ENCODE measurements at regions not wholly inside any gene's neighbourhood (a gene's known extent, or its start where the extent isn't known, plus 50 kb on each side); places are given as distances from the start of the nearest gene placed in this dataset.

GRCh38 chr4:11609751-11610150 lies 181.1 kb upstream of the HS3ST1 start:
- no peak for DNase-seq

GRCh38 chr4:11608992-11609391 lies 180.3 kb upstream of the HS3ST1 start:
- no peak for DNase-seq

DNA sequence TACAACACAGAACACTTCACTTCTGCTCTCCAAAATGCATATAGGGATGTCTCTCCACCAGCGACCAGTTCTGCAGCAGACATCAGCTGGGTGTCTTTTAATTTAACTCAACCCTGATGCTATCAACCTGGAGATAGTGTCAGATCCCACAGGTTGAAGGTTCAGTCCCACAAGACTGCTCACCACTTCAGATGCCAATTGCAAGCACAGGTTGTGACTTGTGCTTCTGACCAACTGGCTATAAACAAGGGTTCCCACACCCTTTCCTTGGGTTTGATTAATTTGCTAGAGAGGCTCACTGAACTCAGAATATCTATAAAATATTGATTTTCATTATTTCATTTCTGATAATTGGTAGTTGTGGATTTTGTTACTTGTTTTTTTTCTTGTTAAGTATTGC lies 177.4 kb upstream of the HS3ST1 start:
- no peak for DNase-seq

DNA sequence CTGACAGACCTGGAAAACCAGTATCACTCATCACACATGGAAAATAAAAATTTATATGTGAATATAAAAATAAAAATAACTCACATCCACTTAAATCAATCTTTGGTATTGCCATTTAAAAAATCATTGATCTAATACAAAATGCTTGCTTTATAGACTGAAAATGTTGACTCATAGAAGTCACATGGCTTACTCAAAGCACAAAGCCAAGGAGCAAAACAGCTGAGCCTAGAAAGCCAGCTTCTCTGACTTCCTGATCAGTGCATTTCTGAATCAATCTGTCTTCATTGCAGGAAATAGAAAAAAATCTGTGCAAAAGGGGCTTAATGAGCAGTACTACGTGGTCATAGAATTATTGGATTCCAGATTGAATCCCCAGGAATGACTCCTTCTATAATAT lies 176.9 kb upstream of the HS3ST1 start:
- no peak for DNase-seq

DNA sequence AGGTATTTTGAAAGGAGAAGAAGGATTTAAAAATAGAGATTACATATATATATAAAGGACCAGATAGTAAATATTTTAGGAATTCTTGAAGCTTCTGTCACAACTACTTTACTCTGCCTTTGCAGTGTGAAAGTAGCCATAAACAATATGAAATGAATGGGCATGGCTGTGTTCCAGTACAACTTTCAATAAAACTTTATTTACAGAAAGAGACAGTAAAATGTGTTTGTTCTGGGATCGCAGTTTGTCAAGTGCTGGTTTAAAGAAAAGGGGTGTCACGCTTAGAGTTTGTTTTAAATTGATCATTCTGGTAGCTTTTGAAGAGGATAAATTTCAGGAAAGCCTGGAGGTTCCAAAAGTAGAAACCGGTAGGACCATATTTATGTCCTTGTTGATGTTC lies 176.1 kb upstream of the HS3ST1 start:
- no peak for DNase-seq

- DNase-seq, result no peak
Observed at GRCh38 chr4:11603591-11604194, 175.0 kb upstream of the HS3ST1 start.

- no peak for DNase-seq
Observed at GRCh38 chr4:11602606-11603340, 174.1 kb upstream of the HS3ST1 start.

DNA sequence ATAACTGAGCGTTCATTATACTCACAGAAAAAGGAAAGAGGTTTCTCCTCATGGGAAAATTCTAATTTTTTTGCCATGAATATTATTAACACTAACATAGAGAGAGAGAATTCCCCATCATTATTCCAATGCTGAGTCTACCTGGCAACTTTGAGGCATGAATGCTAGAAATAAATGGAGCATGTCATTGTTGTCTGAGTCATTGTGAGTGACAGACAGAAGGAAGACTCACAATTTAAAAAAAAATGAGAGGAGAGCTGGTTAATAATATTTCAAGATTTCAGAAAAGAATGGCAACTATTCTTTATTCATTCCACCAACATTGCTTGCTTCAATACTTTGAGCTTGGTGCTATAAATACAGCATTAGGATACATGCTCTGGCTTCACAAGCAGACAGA lies 170.4 kb upstream of the HS3ST1 start:
- DNase-seq, result no peak

- DNase-seq, result no peak
Observed at GRCh38 chr4:11598591-11598990, 169.9 kb upstream of the HS3ST1 start.

GRCh38 chr4:11597506-11597905 lies 168.8 kb upstream of the HS3ST1 start:
- DNase-seq, result no peak

DNA sequence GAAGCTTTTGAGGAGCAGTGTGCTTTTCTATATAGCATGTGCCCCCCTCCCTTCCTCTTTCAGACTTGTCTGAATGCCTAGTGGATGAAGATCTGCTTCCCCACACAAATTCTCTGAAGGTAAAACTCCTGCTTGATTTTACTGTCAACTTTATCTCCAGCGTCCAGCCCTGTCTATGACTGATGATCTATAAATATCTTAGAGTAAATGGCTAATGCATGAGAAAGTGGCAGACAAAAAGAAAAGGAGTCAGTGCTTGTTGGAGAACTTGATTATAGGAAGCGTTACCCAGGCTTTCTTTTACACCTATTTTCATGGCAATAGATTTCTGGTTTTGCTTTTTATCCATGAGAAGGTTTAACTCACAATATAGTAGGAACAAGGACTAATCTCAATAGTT lies 168.3 kb upstream of the HS3ST1 start:
- DNase-seq, result no peak

DNA sequence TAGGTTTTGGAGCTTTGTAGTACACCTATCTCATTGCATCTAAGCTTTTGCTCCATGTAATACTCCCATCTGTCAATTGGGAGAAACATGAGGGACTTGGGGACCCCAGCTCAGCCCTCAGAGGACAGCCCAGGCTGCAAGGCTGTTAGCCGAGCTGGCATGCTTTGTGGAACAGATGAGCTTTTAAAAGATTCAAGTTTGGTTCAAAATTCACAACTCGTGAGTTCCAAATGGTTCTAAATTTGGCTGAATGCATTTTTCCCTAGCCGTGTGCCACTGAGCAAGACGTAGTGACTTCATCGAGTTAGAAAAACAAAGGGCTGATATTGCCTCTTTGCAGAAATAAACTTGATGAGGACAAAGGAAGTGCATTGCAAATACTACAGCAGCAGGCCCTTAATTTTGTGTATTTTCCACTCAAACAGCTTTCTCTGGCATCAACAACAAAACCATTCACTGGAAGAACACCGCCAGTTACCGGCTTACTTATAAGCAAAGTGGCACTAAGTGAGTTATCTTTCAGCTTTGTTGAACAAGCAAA lies 165.0 kb upstream of the HS3ST1 start:
- DNase-seq, result no peak

GRCh38 chr4:11592276-11592675 lies 163.6 kb upstream of the HS3ST1 start:
- no peak for DNase-seq

DNA sequence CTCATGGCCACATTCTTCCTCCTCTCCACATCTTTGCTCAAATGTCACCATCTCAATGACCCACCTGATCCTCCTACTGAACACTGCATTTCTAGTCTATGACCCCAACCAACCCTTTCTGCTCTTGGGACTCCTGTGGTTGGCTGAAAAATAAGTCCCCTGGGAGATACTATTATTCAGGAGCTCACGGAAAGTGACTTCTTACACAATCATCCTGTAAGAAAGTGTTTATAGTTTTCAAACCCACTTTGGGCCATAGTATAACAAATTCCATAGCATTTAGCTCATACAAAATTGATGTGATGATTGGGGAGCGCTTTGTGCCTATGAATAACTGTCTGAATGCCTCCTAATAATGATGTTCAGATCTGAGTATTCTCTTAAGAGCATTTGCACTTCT lies 161.4 kb upstream of the HS3ST1 start:
- no peak for DNase-seq

GRCh38 chr4:11589676-11590075 lies 161.0 kb upstream of the HS3ST1 start:
- no peak for DNase-seq

- no peak for DNase-seq
Observed at GRCh38 chr4:11587797-11588196, 159.1 kb upstream of the HS3ST1 start.

- DNase-seq, result no peak
Observed at GRCh38 chr4:11585506-11585905, 156.8 kb upstream of the HS3ST1 start.

DNA sequence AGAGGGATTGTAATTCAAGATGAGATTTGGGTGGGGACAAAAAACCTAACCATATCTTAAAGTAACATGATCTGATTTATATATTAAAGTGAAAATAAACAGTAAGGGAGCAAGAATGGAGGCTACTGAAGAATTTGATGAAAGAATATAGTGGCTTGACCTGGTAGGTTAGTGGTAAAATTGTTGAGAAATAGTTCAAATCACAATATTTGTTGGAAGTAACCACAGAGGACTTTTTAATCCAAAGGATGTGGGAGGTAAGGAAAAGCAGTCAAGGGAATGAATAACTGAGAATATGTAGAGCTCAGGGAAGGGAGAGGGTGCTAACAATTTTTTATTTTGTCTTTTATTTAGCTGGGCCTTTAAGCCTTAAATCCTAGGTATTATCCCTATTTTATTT lies 139.8 kb upstream of the HS3ST1 start:
- DNase-seq, result no peak

DNA sequence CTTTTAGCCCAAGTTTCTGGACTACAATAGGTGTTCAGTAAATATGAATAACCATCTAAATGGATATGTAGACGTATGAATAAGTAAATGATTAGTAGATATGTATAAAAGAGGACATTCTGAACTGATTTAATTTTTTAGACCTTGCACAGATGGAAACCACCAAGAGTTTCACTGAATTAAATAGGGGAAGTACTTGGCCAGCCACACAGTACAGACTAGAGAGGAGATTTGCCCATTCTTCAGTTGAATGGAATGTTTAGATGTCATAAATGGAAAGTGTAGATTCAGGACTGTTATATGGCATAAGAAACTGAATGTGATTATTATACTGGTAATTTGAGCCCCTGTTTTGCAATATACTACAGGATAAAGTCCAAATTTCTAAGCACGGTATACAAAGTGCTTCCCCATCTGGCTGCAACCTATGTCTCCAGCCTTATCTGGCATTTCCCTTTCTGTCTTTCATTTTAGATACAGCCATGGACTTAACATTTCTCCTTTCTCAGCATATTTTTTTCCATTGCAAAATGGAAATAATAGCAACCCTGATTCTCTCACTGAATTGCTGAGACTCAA lies 137.8 kb upstream of the HS3ST1 start:
- DNase-seq, result no peak

- no peak for DNase-seq
Observed at GRCh38 chr4:11565899-11566298, 137.2 kb upstream of the HS3ST1 start.

- no peak for DNase-seq
Observed at GRCh38 chr4:11565213-11565612, 136.5 kb upstream of the HS3ST1 start.

DNA sequence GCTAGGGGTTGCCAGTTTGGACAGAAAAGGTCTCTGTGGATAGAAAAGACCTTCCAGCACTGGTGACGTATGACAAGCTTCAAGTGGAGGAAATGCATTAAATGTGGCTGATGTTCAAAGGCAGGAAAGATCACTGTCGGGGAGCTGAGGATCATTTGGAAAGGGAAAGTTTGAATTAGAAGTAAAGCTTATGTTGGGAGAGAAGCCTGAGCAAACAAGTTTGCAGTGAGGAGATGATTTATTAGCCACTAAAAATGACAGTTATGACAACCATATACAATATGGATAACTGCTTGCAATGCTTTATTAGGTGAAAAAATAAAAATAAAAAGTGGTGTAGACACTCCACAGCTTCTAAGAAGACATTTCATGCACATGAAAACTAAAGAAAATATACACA lies 135.3 kb upstream of the HS3ST1 start:
- DNase-seq, result no peak

GRCh38 chr4:11549525-11549924 lies 120.8 kb upstream of the HS3ST1 start:
- no peak for DNase-seq

DNA sequence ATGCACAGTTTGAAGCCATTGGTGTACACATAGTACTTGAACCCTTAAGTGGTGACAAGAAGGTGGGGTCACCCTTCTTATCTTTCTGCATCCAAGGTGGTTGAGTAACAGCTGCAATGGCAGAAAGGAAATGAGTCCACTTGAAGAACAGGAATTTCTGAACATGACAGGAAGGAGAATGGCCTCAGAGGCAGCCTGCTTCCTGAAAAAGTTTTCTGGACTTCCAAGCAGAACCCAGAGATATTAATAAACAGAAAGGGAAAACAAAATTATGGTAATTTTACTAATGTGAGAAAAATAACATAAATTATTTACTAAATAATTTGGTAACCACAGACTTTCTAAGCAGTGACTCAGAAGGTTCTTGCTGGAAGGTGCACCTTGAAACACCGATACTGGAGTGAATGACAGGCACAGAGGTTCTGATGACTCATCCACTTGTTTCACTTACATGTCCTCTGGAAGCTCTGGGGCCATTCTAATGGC lies 119.9 kb upstream of the HS3ST1 start:
- no peak for DNase-seq

Measured in GF-D8 (cell line).